Esophagus muscularis mucosa (tissue), 4 donors: ENCODE measurements at regions not wholly inside any gene's neighbourhood (a gene's known extent, or its start where the extent isn't known, plus 50 kb on each side); places are given as distances from the start of the nearest gene placed in this dataset.

Experiments used
- DNase-seq: peaks from one replicate; pipeline ENCODE4 v3.0.0-alpha.2; 2017; ENCODE audit errors: extremely low spot score
- H3K27ac ChIP-seq, 4 donors: fragments of 200-600 bp; sonication (generic); replicated peaks in 1 of 4; 1 replicate in 3 of 4; 2 replicates in 1 of 4; pipeline ENCODE4 v1.5.1; 2016 to 2019; ENCODE audit warnings: mild to moderate bottlenecking in 1 of 4
- H3K27me3 ChIP-seq, 4 donors: fragments of 200-600 bp; sonication (generic); one replicate each; pipeline versions ENCODE4 v1.5.1 to v1.6.0; 2016 to 2019
- H3K36me3 ChIP-seq, 4 donors: fragments of 200-600 bp; sonication (generic); one replicate each; pipeline ENCODE4 v1.5.1; 2016 to 2019
- H3K4me1 ChIP-seq, 4 donors: fragments of 200-600 bp; sonication (generic); one replicate each; pipeline ENCODE4 v1.5.1; 2016 to 2019
- H3K4me3 ChIP-seq, 4 donors: fragments of 200-600 bp; sonication (generic); 1 replicate in 2 of 4; 2 replicates in 2 of 4; pipeline ENCODE4 v1.5.1; 2016 to 2019; ENCODE audit warnings: mild to moderate bottlenecking in 4 of 4, moderate library complexity in 1 of 4
- H3K9me3 ChIP-seq, 4 donors: fragments of 200-600 bp; sonication (generic); 1 replicate in 3 of 4; 2 replicates in 1 of 4; pipeline ENCODE4 v1.5.1; 2016 to 2019
- EP300 ChIP-seq: sonication (generic); formaldehyde crosslinking; IDR thresholded peaks from one replicate; pipeline ENCODE4 v1.6.1; 2017; ENCODE audit warnings: antibody characterized with exemption
- POLR2A ChIP-seq: fragments of 450-650 bp; IDR thresholded peaks from one replicate; pipeline ENCODE4 v1.6.1; 2017; ENCODE audit warnings: antibody characterized with exemption, moderate library complexity, mild to moderate bottlenecking, low read depth
- POLR2AphosphoS5 ChIP-seq, 2 donors: sonication (generic); formaldehyde crosslinking; IDR thresholded peaks; one replicate each; pipeline ENCODE4 v1.6.1; 2017; ENCODE audit warnings: antibody characterized with exemption in 2 of 2
- WGBS: methylation state at CpG from one replicate; pipeline ENCODE4 v1.1.5; 2018; 5-methylcytosine and 5-hydroxymethylcytosine counted together
- intact Hi-C: fragments of 100-400 bp; cut with DNase I; formaldehyde crosslinking; loops from one replicate; pipeline ENCODE4 v1.15.1; 2023
- TF ChIP-seq, protein P1 (sequence below), 3 experiments: fragments of 200-600 bp in 2 of 3; fragments of 450-650 bp in 1 of 3; sonication (generic) in 2 of 3; IDR thresholded peaks; one replicate each; pipeline ENCODE4 v1.5.1; 2017 to 2019; ENCODE audit warnings: antibody characterized with exemption in 3 of 3, mild to moderate bottlenecking in 2 of 3, moderate library complexity in 1 of 3

DNA sequence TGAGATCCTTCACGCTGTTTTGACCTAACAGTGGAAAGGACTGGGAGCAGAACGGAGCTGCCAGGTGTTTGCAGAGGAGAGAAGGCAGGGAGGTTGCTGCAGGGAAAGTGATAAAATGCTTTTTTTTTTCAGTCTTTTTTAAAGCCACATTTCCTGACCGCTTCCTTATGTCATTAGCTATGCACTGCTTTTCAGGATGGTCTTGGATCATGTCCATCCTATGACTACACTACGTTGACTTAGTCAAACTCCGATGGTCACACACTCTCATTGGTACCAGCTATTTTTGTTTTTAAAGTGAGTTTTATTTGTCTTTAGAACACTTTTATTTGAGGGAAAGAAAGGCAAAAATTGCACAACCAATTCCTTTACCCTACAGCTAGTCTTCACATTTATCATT lies 89.2 kb upstream of the EXOC2 start:
- 70% methylated on average over 5 of the region's 5 CpGs for WGBS
- TF ChIP-seq POLR2AphosphoS5 (IDR thresholded peaks at IDR 0.05) = no peak
- TF ChIP-seq EP300 = no peak
- no peak for TF ChIP-seq POLR2A
- TF ChIP-seq, protein P1, sequence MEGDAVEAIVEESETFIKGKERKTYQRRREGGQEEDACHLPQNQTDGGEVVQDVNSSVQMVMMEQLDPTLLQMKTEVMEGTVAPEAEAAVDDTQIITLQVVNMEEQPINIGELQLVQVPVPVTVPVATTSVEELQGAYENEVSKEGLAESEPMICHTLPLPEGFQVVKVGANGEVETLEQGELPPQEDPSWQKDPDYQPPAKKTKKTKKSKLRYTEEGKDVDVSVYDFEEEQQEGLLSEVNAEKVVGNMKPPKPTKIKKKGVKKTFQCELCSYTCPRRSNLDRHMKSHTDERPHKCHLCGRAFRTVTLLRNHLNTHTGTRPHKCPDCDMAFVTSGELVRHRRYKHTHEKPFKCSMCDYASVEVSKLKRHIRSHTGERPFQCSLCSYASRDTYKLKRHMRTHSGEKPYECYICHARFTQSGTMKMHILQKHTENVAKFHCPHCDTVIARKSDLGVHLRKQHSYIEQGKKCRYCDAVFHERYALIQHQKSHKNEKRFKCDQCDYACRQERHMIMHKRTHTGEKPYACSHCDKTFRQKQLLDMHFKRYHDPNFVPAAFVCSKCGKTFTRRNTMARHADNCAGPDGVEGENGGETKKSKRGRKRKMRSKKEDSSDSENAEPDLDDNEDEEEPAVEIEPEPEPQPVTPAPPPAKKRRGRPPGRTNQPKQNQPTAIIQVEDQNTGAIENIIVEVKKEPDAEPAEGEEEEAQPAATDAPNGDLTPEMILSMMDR (IDR thresholded peaks at IDR 0.05) = no peak
- intact Hi-C loops = no loop called here
- Histone ChIP-seq H3K4me3 (no peak overlapping the region), H3K27ac (no peak overlapping the region), H3K4me1 (no peaks in the 10 kb centered on the region), H3K36me3 (no peaks in the 10 kb centered on the region), H3K9me3 (no peaks in the 10 kb centered on the region), H3K27me3 (no peaks in the 10 kb centered on the region)
- DNase-seq = no peak

DNA sequence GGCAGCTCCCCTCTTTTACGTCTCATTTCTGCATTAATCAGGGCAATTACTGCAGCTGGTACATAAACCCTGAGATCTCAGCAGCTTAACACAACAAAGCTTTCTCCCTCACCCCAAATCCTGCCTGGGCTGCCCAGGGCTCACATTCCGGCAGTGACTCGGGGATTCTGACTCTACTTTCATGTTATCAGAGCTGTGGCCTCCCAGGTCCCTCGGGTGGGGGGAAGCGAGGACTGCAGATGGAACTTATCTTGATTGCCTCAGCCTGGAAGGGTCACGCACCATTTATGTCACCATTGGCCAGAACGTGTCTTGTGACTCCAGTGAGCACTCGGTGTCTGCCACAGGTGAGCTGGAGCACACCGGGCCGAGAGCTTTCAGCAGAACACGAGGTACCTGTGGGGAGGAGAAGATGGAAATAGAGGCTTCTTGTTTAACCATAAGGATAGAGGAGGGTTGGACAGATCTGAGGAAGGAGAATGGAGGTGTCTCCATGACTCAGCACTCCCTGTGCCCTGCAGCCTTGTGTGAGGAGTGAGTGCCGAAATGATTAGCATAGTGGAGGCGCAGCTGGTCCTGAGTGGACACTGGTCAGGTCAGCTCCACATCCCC lies 88.5 kb upstream of the EXOC2 start:
- peak; percentile 90 for DNase-seq
- TF ChIP-seq, protein P1 (IDR thresholded peaks at IDR 0.05) = no peak
- no peak for TF ChIP-seq EP300
- no peak for TF ChIP-seq POLR2A
- TF ChIP-seq POLR2AphosphoS5 (IDR thresholded peaks at IDR 0.05) = no peak
- WGBS = 82% methylated on average over 13 of the region's 13 CpGs
- no peak overlapping the region for H3K27ac ChIP-seq
- H3K36me3 ChIP-seq = no peaks in the 10 kb centered on the region
- no peaks in the 10 kb centered on the region for H3K9me3 ChIP-seq
- no peaks in the 10 kb centered on the region for H3K27me3 ChIP-seq
- intact Hi-C loops = no loop called here
- no peak overlapping the region for H3K4me3 ChIP-seq
- peaks cover 0 to 1% (median under 1%) of the 10 kb centered on the region in 4 donors for H3K4me1 ChIP-seq

DNA sequence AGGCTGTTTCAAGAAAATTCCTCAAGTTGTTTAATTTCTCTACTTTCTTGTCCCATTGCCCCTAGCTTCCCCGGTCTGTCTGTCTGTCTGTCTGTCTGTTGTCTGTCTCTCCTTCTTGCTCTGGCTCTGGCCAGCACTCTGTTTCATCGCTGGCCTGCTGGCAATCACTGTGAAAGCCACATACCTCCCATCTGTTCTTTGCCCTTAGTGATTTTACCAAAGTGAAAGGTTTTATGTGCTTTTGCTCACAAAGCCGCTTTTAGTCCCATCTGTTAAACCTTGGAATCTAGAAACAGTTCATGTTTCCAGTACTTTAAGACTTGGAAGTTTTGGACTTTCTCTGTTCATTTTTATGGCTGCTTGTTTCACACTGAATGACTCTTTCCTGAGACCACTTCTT lies 87.8 kb upstream of the EXOC2 start:
- Histone ChIP-seq H3K4me1 (peaks cover 0 to 9% (median 8%) of the 10 kb centered on the region in 4 donors), H3K36me3 (no peaks in the 10 kb centered on the region), H3K27ac (no peak overlapping the region), H3K9me3 (no peaks in the 10 kb centered on the region), H3K4me3 (no peak overlapping the region), H3K27me3 (no peaks in the 10 kb centered on the region)
- TF ChIP-seq, protein P1 (IDR thresholded peaks at IDR 0.05) = no peak
- TF ChIP-seq POLR2AphosphoS5 (IDR thresholded peaks at IDR 0.05) (no peak), EP300 (no peak), POLR2A (no peak)
- DNase-seq = peak; percentile 39
- WGBS = 89% methylated on average over 3 of the region's 3 CpGs
- intact Hi-C loops = no loop called here

DNA sequence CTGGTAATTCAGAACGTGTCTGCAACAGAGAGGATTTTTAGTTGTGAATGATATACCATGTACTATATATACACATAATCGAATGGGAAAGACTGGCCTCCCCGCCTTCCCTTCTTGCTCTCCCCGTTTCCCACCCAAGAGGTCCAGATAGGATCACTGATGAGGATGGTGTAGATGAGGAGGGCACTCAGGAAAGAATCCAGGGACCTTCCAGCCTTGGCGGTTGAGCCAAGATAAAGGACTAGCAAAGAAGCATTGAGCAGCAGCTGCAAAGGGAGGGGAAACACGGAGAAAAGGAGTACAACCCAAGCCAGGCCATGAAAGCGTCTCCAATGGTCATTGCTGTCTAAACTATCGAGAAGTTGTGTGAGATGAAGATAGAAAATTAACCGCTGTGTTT lies 84.0 kb upstream of the EXOC2 start:
- H3K4me3 ChIP-seq = no peak overlapping the region
- H3K27ac ChIP-seq = no peak overlapping the region
- H3K4me1 ChIP-seq = peaks cover 0 to 11% (median 9%) of the 10 kb centered on the region in 4 donors
- 94% methylated on average over 9 of the region's 9 CpGs for WGBS
- no peaks in the 10 kb centered on the region for H3K36me3 ChIP-seq
- H3K9me3 ChIP-seq = no peaks in the 10 kb centered on the region
- TF ChIP-seq POLR2A (no peak), EP300 (no peak)
- TF ChIP-seq, protein P1 (IDR thresholded peaks at IDR 0.05) = no peak
- intact Hi-C loops = no loop called here
- H3K27me3 ChIP-seq = no peaks in the 10 kb centered on the region
- DNase-seq = peak; percentile 74

DNA sequence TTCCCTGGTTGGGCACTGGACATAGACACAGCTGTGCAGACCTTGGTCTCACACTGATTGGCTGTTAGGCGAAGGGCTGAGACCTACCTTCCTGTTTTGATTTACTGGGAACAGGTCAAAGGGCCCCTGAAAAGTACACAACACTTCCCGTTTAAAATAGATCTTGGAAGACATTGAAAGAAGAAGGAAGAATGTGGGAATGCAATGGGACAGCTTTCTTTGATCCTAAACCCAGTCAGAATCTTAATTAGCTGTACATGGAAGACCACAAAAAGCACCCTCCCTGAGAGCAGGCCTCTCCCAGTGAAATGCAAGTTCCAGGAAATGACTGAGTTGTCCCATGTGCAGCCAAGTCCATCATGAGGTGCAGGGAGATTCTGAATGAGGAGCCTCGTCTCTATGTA lies 83.6 kb upstream of the EXOC2 start:
- DNase-seq = peak; percentile 55
- Histone ChIP-seq H3K27me3 (no peaks in the 10 kb centered on the region), H3K36me3 (no peaks in the 10 kb centered on the region), H3K27ac (no peak overlapping the region), H3K4me3 (no peak overlapping the region), H3K9me3 (no peaks in the 10 kb centered on the region), H3K4me1 (peaks cover 0 to 11% (median 9%) of the 10 kb centered on the region in 4 donors)
- 63% methylated on average over 3 of the region's 3 CpGs for WGBS
- TF ChIP-seq POLR2AphosphoS5 (IDR thresholded peaks at IDR 0.05) (no peak), EP300 (no peak), POLR2A (no peak)
- TF ChIP-seq, protein P1 (IDR thresholded peaks at IDR 0.05) = no peak
- intact Hi-C loops = no loop called here
